Ishikawa (cell line): ENCODE measurements at regions not wholly inside any gene's neighbourhood (a gene's known extent, or its start where the extent isn't known, plus 50 kb on each side); places are given as distances from the start of the nearest gene placed in this dataset.

Source experiments
- CEBPB ChIP-seq: IDR thresholded peaks from 2 replicates; pipeline ENCODE4 v1.6.1; 2012
- CREB1 ChIP-seq: IDR thresholded peaks from 2 replicates; pipeline ENCODE4 v1.6.1; 2012; ENCODE audit warnings: low read depth
- EGR1 ChIP-seq: IDR thresholded peaks from 2 replicates; pipeline ENCODE4 v1.6.1; 2012
- EP300 ChIP-seq: IDR thresholded peaks from 2 replicates; pipeline ENCODE4 v1.6.1; 2012; ENCODE audit warnings: borderline replicate concordance
- FOXM1 ChIP-seq: IDR thresholded peaks from 2 replicates; pipeline ENCODE4 v1.6.1; 2012; ENCODE audit warnings: low read depth, borderline replicate concordance
- MAX ChIP-seq: IDR thresholded peaks from 2 replicates; pipeline ENCODE4 v1.6.1; 2012
- NFIC ChIP-seq: IDR thresholded peaks from 2 replicates; pipeline ENCODE4 v1.6.1; 2012
- RAD21 ChIP-seq: IDR thresholded peaks from 2 replicates; pipeline ENCODE4 v1.6.1; 2012; ENCODE audit warnings: low read depth
- REST ChIP-seq: IDR thresholded peaks from 2 replicates; pipeline ENCODE4 v1.6.1; 2012; ENCODE audit warnings: low read depth, mild to moderate bottlenecking
- TAF1 ChIP-seq: IDR thresholded peaks from 2 replicates; pipeline ENCODE4 v1.6.1; 2012; ENCODE audit warnings: low read depth, mild to moderate bottlenecking
- TCF12 ChIP-seq: IDR thresholded peaks from 2 replicates; pipeline ENCODE4 v1.6.1; 2012; ENCODE audit warnings: low read depth
- TEAD4 ChIP-seq: IDR thresholded peaks from 2 replicates; pipeline ENCODE4 v1.6.1; 2012
- USF1 ChIP-seq: IDR thresholded peaks from 2 replicates; pipeline ENCODE4 v1.6.1; 2012
- YY1 ChIP-seq: IDR thresholded peaks from 2 replicates; pipeline ENCODE4 v1.6.1; 2012; ENCODE audit warnings: low read depth
- ZBTB7A ChIP-seq: IDR thresholded peaks from 2 replicates; pipeline ENCODE4 v1.6.1; 2012; ENCODE audit warnings: low read depth

- TF ChIP-seq YY1 (no peak), TAF1 (no peak), FOXM1 (no peak), REST (no peak), RAD21 (no peak), MAX (no peak), USF1 (no peak), TEAD4 (no peak), ZBTB7A (no peak), NFIC (no peak), CREB1 (no peak), CEBPB (no peak), TCF12 (no peak), EGR1 (no peak)
Measured at GRCh38 chr5:123817267-123817666, 305.3 kb downstream of the CSNK1G3 start.

- TF ChIP-seq CEBPB = no peak
- TF ChIP-seq FOXM1 = no peak
- TF ChIP-seq YY1 = no peak
- no peak for TF ChIP-seq MAX
- TF ChIP-seq RAD21 = no peak
- TF ChIP-seq TEAD4 = no peak
- no peak for TF ChIP-seq EP300
- TF ChIP-seq TAF1 = no peak
- TF ChIP-seq ZBTB7A = no peak
- no peak for TF ChIP-seq CREB1
- TF ChIP-seq TCF12 = no peak
- no peak for TF ChIP-seq EGR1
Measured at GRCh38 chr5:123814801-123815470, 303.0 kb downstream of the CSNK1G3 start.

- TF ChIP-seq ZBTB7A = no peak
- TF ChIP-seq RAD21 = no peak
- no peak for TF ChIP-seq TCF12
- no peak for TF ChIP-seq TAF1
- TF ChIP-seq TEAD4 = no peak
Measured at GRCh38 chr5:123813937-123814624, 302.1 kb downstream of the CSNK1G3 start.

- TF ChIP-seq USF1 = no peak
Measured at GRCh38 chr5:123813264-123813663, 301.3 kb downstream of the CSNK1G3 start.

GRCh38 chr5:123811831-123812230 lies 299.9 kb downstream of the CSNK1G3 start:
- no peak for TF ChIP-seq TAF1
- TF ChIP-seq YY1 = no peak
- no peak for TF ChIP-seq NFIC
- TF ChIP-seq EGR1 = no peak
- no peak for TF ChIP-seq MAX
- no peak for TF ChIP-seq USF1

GRCh38 chr5:123810746-123811340 lies 298.9 kb downstream of the CSNK1G3 start:
- no peak for TF ChIP-seq CEBPB
- no peak for TF ChIP-seq CREB1
- TF ChIP-seq MAX = no peak
- TF ChIP-seq RAD21 = no peak

GRCh38 chr5:123810253-123810652 lies 298.3 kb downstream of the CSNK1G3 start:
- peak; percentile 38 for TF ChIP-seq USF1
- TF ChIP-seq REST = no peak
- no peak for TF ChIP-seq TAF1
